ENCODE measurements at regions not wholly inside any gene's neighbourhood (a gene's known extent, or its start where the extent isn't known, plus 50 kb on each side); places are given as distances from the start of the nearest gene placed in this dataset.

DNA sequence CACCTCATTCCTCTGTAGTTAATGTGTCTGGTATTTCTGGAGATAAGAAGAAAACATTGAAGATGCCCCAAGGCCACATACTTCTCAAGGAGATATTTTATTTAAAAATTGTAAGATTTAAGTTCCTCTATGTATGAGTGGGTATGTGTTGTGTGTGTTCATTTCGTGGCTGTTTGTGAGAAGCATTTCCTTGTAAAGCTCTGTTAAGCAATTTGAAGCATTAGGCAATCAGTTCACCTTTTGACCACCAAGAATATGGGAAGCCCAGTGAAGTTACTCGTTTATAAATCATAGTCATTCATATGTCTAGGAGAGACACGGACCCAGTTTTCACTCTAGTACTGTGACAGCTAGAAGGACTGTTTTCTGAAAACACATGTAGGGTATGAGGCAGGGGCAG lies 717.6 kb upstream of the MAP3K7 start:
- in situ Hi-C loops (cut with HindIII; ENCODE audit: low pct_ligation_motif_present, low sequenced_read_pairs): no loop called here
- peak; percentile 24 for DNase-seq
- TF ChIP-seq, protein P1, sequence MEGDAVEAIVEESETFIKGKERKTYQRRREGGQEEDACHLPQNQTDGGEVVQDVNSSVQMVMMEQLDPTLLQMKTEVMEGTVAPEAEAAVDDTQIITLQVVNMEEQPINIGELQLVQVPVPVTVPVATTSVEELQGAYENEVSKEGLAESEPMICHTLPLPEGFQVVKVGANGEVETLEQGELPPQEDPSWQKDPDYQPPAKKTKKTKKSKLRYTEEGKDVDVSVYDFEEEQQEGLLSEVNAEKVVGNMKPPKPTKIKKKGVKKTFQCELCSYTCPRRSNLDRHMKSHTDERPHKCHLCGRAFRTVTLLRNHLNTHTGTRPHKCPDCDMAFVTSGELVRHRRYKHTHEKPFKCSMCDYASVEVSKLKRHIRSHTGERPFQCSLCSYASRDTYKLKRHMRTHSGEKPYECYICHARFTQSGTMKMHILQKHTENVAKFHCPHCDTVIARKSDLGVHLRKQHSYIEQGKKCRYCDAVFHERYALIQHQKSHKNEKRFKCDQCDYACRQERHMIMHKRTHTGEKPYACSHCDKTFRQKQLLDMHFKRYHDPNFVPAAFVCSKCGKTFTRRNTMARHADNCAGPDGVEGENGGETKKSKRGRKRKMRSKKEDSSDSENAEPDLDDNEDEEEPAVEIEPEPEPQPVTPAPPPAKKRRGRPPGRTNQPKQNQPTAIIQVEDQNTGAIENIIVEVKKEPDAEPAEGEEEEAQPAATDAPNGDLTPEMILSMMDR (IDR thresholded peaks at IDR 0.05; ENCODE audit: low read depth, low read length, missing control alignments): no peak
- Histone ChIP-seq H3K36me3 (replicated peaks) (no peaks in the 10 kb centered on the region), H3K27me3 (replicated peaks) (no peaks in the 10 kb centered on the region), H3K27ac (no peak overlapping the region), H3K4me3 (ENCODE audit: low read depth, low read length) (no peak overlapping the region)

DNA sequence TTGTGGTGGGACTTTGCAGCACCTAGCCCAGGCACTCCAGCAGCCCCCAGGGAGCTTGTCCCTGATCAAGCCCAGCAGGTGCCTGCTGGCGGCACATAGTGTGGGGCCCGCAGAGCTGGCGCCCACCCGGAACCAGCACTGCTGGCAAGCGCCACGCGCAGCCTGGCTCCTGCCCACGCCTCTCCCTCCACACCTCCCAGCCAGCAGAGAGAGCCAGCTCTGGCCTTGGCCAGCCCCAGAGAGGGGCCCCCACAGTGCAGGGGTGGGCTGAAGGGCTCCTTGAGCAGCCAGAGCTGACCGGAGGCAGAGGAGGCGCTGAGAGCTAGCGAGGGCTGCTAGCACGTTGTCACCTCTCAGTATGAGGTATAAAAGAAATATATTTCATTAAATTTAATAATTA lies 716.5 kb upstream of the MAP3K7 start:
- in situ Hi-C loops (cut with HindIII; ENCODE audit: low pct_ligation_motif_present, low sequenced_read_pairs): no loop called here
- H3K27ac ChIP-seq: no peak overlapping the region
- TF ChIP-seq, protein P1 (IDR thresholded peaks at IDR 0.05; ENCODE audit: low read depth, low read length, missing control alignments): no peak
- H3K36me3 ChIP-seq (replicated peaks): no peaks in the 10 kb centered on the region
- DNase-seq: no peak
- H3K4me3 ChIP-seq (ENCODE audit: low read depth, low read length): no peak overlapping the region
- H3K27me3 ChIP-seq (replicated peaks): no peaks in the 10 kb centered on the region

DNA sequence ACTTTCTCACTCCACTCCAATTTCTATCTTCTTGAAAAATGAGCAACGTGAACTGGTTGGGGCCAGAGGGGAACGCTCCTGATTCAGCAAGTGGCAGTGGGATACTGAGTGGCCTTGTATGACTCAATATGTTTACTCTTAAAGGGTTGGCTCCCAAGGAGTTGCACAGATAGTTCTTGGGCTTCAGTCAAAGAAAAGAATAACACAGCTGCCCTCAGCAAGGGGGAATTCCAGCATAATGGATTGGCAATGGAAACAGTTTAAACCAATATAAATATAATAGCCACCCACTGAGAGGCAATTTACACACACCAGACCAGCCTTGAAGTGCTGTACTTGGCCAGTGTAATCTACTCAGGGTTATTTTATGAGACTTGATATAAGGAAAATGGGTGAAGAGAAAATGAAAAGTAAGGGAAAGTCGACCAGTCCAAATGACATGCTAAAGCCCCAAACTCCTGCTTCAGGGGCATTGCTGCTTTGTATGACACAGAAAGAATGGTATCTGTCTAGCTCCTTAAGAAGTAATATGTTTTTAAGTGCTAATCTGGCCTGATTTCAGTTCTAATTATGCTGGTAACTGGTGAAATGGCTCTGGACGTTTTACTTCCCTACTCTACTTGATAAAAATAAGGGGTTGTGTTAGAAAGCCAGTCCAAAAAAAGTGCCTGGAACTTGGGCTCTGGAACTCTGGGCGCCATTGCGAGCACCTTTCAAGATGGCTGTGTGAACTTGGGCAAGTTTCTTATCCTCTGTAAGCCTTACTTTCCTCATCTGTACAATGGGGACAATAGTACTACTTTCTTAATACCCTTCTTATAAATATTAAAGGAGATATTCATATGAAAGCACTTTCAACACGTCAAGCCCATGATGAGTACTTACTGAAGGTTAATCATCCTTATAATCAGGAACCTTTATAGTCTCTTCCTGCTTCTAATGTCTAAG lies 712.9 kb upstream of the MAP3K7 start:
- Histone ChIP-seq H3K36me3 (replicated peaks) (no peaks in the 10 kb centered on the region), H3K27ac (peak overlapping the region; percentile 78), H3K27me3 (replicated peaks) (no peaks in the 10 kb centered on the region), H3K4me3 (ENCODE audit: low read depth, low read length) (no peak overlapping the region)
- TF ChIP-seq, protein P1 (IDR thresholded peaks at IDR 0.05; ENCODE audit: low read depth, low read length, missing control alignments): no peak
- in situ Hi-C loops (cut with HindIII; ENCODE audit: low pct_ligation_motif_present, low sequenced_read_pairs): no loop called here
- peak; percentile 91 for DNase-seq

DNA sequence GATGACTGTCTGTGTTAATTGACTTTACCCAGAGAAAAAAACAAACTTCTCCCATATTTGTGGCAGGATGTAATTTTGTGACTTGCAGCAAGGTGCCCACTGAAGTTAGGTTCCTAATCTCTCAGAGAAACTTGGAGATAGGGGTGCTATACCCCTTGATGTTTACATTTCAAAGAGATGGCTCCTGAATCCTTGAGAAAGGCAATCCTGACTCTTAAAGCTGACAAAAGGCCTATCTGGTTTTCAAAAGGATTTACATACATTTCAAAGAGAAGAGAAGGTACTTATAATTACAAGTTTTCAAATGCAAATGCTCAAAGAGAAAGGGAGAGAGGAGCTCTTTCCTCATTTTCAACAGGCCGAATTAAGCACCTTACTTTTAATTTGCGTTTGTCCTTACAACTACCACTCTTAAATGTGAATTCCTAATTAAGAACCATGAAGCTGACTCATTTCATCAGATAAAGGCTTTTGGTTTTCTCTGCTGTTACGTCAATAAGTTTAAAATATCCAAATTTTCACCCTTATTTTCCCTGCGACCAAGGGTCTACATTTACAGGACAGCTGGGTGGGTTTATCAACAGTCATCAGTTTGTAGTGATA lies 711.8 kb upstream of the MAP3K7 start:
- no peak for DNase-seq
- H3K27me3 ChIP-seq (replicated peaks): no peaks in the 10 kb centered on the region
- in situ Hi-C loops (cut with HindIII; ENCODE audit: low pct_ligation_motif_present, low sequenced_read_pairs): no loop called here
- H3K4me3 ChIP-seq (ENCODE audit: low read depth, low read length): no peak overlapping the region
- H3K36me3 ChIP-seq (replicated peaks): no peaks in the 10 kb centered on the region
- no peak overlapping the region for H3K27ac ChIP-seq
- TF ChIP-seq, protein P1 (IDR thresholded peaks at IDR 0.05; ENCODE audit: low read depth, low read length, missing control alignments): no peak

DNA sequence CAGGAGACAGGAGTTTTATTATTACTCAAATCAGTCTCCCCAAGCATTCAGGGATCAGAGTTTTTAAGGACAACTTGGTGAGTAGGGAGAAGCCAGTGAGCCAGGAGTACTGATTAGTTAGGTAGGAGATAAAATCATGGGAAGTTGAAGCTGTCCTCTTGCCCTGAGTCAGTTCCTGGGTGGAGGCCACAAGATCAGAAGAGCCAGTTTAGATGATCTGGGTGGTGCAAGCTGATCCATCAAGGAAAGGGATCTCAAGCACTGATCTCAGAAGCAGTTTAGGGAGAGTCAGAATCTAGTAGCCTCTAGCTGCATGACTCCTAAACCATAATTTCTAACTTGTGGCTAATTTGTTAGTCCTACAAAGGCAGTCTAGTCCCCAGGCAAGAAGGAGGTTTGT lies 706.5 kb upstream of the MAP3K7 start:
- H3K4me3 ChIP-seq (ENCODE audit: low read depth, low read length): no peak overlapping the region
- TF ChIP-seq, protein P1 (IDR thresholded peaks at IDR 0.05; ENCODE audit: low read depth, low read length, missing control alignments): no peak
- no peak for DNase-seq
- no peaks in the 10 kb centered on the region for H3K36me3 ChIP-seq (replicated peaks)
- in situ Hi-C loops (cut with HindIII; ENCODE audit: low pct_ligation_motif_present, low sequenced_read_pairs): no loop called here
- H3K27ac ChIP-seq: no peak overlapping the region
- no peaks in the 10 kb centered on the region for H3K27me3 ChIP-seq (replicated peaks)

Measured in brain microvascular endothelial cell (primary cell).